ENCODE measurements at regions not wholly inside any gene's neighbourhood (a gene's known extent, or its start where the extent isn't known, plus 50 kb on each side); places are given as distances from the start of the nearest gene placed in this dataset.

DNA sequence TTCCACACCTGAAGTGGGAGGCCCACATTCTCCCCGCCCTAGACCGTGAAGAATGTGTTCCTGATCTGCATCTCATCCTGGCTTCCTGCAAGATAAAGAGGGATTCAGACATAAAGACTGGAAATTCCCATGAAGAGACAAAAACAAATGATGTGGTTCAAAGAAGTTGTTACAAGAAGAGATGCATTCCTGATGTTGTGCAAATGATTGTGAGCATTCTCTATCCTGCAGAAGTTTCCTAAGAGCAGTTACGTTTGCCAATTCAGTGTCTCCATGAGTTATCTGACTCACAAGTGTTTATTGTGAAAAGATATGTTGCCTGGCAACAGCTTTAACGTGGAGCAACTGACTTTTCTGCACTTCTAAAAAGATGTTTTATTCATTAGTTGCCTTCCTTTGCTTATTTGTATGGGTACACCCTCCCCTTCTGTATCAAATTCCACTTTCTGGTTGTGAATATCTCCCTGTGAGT lies 107.8 kb downstream of the ZIC4 start:
- TF ChIP-seq CEBPB (IDR thresholded peaks at IDR 0.05; ENCODE audit: low read depth, low read length) (peak; percentile 99), FOS (IDR thresholded peaks at IDR 0.05; ENCODE audit: low read depth, low read length) (peak; percentile 79), MAZ (IDR thresholded peaks at IDR 0.05; ENCODE audit: borderline replicate concordance, low read depth, low read length) (peak; percentile 25; the same call in 1 of the 2 replicates), RCOR1 (IDR thresholded peaks at IDR 0.05; ENCODE audit: insufficient replicate concordance, low read length) (peak; percentile 76), NFE2L2 (IDR thresholded peaks at IDR 0.05; ENCODE audit: low read depth, low read length) (no peak), MAFK (IDR thresholded peaks at IDR 0.05; ENCODE audit: low read depth, low read length) (peak; percentile 4; the same call in 1 of the 2 replicates), POLR2A (IDR thresholded peaks at IDR 0.05; ENCODE audit: low read depth, low read length) (0 out of 2 replicates have a peak, but pooled peaks have one; percentile 40), BHLHE40 (IDR thresholded peaks at IDR 0.05; ENCODE audit: low read depth, low read length) (peak; percentile 49; the same call in 1 of the 2 replicates)
- TF ChIP-seq, protein P1, sequence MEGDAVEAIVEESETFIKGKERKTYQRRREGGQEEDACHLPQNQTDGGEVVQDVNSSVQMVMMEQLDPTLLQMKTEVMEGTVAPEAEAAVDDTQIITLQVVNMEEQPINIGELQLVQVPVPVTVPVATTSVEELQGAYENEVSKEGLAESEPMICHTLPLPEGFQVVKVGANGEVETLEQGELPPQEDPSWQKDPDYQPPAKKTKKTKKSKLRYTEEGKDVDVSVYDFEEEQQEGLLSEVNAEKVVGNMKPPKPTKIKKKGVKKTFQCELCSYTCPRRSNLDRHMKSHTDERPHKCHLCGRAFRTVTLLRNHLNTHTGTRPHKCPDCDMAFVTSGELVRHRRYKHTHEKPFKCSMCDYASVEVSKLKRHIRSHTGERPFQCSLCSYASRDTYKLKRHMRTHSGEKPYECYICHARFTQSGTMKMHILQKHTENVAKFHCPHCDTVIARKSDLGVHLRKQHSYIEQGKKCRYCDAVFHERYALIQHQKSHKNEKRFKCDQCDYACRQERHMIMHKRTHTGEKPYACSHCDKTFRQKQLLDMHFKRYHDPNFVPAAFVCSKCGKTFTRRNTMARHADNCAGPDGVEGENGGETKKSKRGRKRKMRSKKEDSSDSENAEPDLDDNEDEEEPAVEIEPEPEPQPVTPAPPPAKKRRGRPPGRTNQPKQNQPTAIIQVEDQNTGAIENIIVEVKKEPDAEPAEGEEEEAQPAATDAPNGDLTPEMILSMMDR (conservative IDR thresholded peaks at IDR 0.05; ENCODE audit: low read depth, low read length): no peak

More for the DNA sequence above, 107.8 kb downstream of the ZIC4 start:
- 0 out of 2 replicates have a peak, but pooled peaks cover 2% of the 10 kb centered on the region for H3K9me1 ChIP-seq (ENCODE audit: insufficient read depth, low read length)
- in situ Hi-C loops (cut with MboI; ENCODE audit: low sequenced_read_pairs) (no loop called here), dilution Hi-C loops (cut with HindIII; ENCODE audit: low sequenced_read_pairs, unreplicated experiment) (no loop called here), intact Hi-C loops (cut with micrococcal nuclease) (loop anchor here (5.0 kb wide), 1 partner anchor 96 kb away; no protein-coding TSS in a partner anchor)
- H3K23ac ChIP-seq (ENCODE audit: low read depth, low read length): no peak overlapping the region
- no peak overlapping the region; the same call in 1 of the 2 replicates for H3K4ac ChIP-seq (ENCODE audit: low read depth, low read length)
- ATAC-seq (ENCODE audit: low read depth) (peak; percentile 97), DNase-seq (peak; percentile 100)
- CTCF ChIA-PET: no interaction called here
- no peaks in the 10 kb centered on the region for H3K79me1 ChIP-seq (ENCODE audit: low read depth in 1 of 2, low read length in 2 of 2)
- no peak overlapping the region for H2BK15ac ChIP-seq (ENCODE audit: low read depth, low read length)
- no peak overlapping the region for H4K91ac ChIP-seq (ENCODE audit: insufficient read depth, low read depth, low read length)
- H3K27ac ChIP-seq (ENCODE audit: insufficient read depth, low read length): no peak overlapping the region; the same call in 1 of the 2 replicates
- BruUV-seq (replicated peaks): no TSS peak
- peak overlapping the region; percentile 64; the same call in 1 of the 2 replicates for H2BK120ac ChIP-seq (ENCODE audit: low read depth, low read length)
- H4K5ac ChIP-seq (ENCODE audit: low read depth, low read length): no peak overlapping the region
- H3K9me3 ChIP-seq (ENCODE audit: control insufficient read depth, insufficient read depth, low read length): no peaks in the 10 kb centered on the region
- H4K20me1 ChIP-seq (ENCODE audit: insufficient read depth, low read length): no peaks in the 10 kb centered on the region
- H3K14ac ChIP-seq (replicated peaks; ENCODE audit: low read depth, low read length): no peak overlapping the region
- no peaks in the 10 kb centered on the region for H3K36me3 ChIP-seq (ENCODE audit: control insufficient read depth, insufficient read depth, low read length)
- no peak overlapping the region for H4K8ac ChIP-seq (ENCODE audit: low read depth in 2 of 2, low read length in 2 of 2)
- H2AK9ac ChIP-seq (replicated peaks; ENCODE audit: low read depth, low read length, poor library complexity): no peak overlapping the region
- H3K9ac ChIP-seq (ENCODE audit: low read depth, low read length): no peak overlapping the region
- no peak overlapping the region for H3K4me3 ChIP-seq (ENCODE audit: insufficient read depth, low read depth, low read length)
- WGBS, 2 experiments (ENCODE audit: extremely low coverage in 2 of 2, insufficient read length in 1 of 2): no CpG with 5 or more reads among the region's 4 CpGs
- no peak overlapping the region for H3K18ac ChIP-seq (ENCODE audit: low read depth, low read length)
- POLR2A ChIA-PET (ENCODE audit: unreplicated experiment): no interaction called here
- peak overlapping the region; percentile 54; the same call in 1 of the 2 replicates for H3K56ac ChIP-seq (ENCODE audit: extremely low read depth, insufficient read depth, low read length)
- H2BK20ac ChIP-seq (ENCODE audit: low read depth, low read length): peak overlapping the region; percentile 80
- no peaks in the 10 kb centered on the region for H3K27me3 ChIP-seq (ENCODE audit: control insufficient read depth, insufficient read depth, low read length)
- H3K4me2 ChIP-seq (ENCODE audit: low read depth, low read length): peak overlapping the region; percentile 62
- H2AFZ ChIP-seq (replicated peaks; ENCODE audit: low read length, poor library complexity): no peak overlapping the region
- H3K4me1 ChIP-seq (ENCODE audit: control insufficient read depth, insufficient read depth, low read length): peaks cover 4% of the 10 kb centered on the region
- peak overlapping the region; percentile 73 for H2BK5ac ChIP-seq (ENCODE audit: low read depth, low read length, poor library complexity, severe bottlenecking)
- H2AK5ac ChIP-seq (ENCODE audit: low read depth, low read length): no peak overlapping the region
